GM12878 (cell line): ENCODE measurements at regions not wholly inside any gene's neighbourhood (a gene's known extent, or its start where the extent isn't known, plus 50 kb on each side); places are given as distances from the start of the nearest gene placed in this dataset.

Experiments
- ATAC-seq: fragments of 200-7000 bp; cut with Tn5 transposase; 3 replicates; pipeline ENCODE4 v1.9.1; 2020; ENCODE audit warnings: mild to moderate bottlenecking, moderate library complexity
- BruUV-seq: library from RNA; stranded (reverse); fragments of 400-500 nt; replicated peaks from 2 replicates; lab custom pipeline; 2021; lab: Mats Ljungman, UMichigan
- CTCF ChIA-PET: fragments of 300-600 bp; sonication (Branson Sonifier 250); formaldehyde crosslinking; extraction: SDS; loops from one replicate; lab custom pipeline; 2021; ENCODE audit warnings: inconsistent platforms; lab: Yijun Ruan, JAX
- POLR2A ChIA-PET: fragments of 350-600 bp; formaldehyde crosslinking; extraction: SDS; loops from one replicate; lab custom pipeline; 2021; ENCODE audit warnings: inconsistent platforms; lab: Charles Lee
- RAD21 ChIA-PET: fragments of 300-600 bp; sonication (Branson Sonifier 250); formaldehyde crosslinking; loops from one replicate; lab custom pipeline; 2023; ENCODE audit warnings: antibody characterized with exemption; ENCODE audit not compliant: unreplicated experiment; lab: Charles Lee
- SMC1A ChIA-PET: fragments of 300-600 bp; sonication (Branson Sonifier 250); formaldehyde crosslinking; loops from one replicate; lab custom pipeline; 2023; ENCODE audit not compliant: unreplicated experiment, uncharacterized antibody; lab: Charles Lee
- DNase-seq: peaks from one replicate; pipeline ENCODE4 v3.0.0-alpha.2; 2011; ENCODE audit warnings: low read depth, low spot score
- FAIRE-seq: peaks from 3 replicates; lab custom pipeline; 2011; peaks lifted over from hg19 to GRCh38; lab: Jason Lieb, UNC
- H2AFZ ChIP-seq: 2 replicates; pipeline ENCODE4 v1.6.0; 2011; ENCODE audit warnings: low read depth, low read length, control low read depth; ENCODE audit not compliant: control insufficient read depth
- H3K27ac ChIP-seq: 2 replicates; pipeline ENCODE4 v1.5.1; 2011; ENCODE audit warnings: control low read depth; ENCODE audit not compliant: control insufficient read depth, insufficient read depth
- H3K27me3 ChIP-seq, 2 experiments: replicated peaks in 1 of 2; 2 replicates each; pipeline versions ENCODE4 v1.6.0 to v1.6.1; 2011; ENCODE audit warnings: low read length in 1 of 2; ENCODE audit not compliant: control insufficient read depth in 2 of 2, insufficient read depth in 2 of 2
- H3K36me3 ChIP-seq, 2 experiments: 2 replicates each; pipeline ENCODE4 v1.5.1; 2011; ENCODE audit warnings: low read length in 1 of 2; ENCODE audit not compliant: control insufficient read depth in 2 of 2, insufficient read depth in 2 of 2
- H3K4me1 ChIP-seq: 2 replicates; pipeline ENCODE4 v1.6.1; 2011; ENCODE audit warnings: mild to moderate bottlenecking, low read length, moderate library complexity, mixed read lengths; ENCODE audit not compliant: control insufficient read depth, insufficient read depth
- H3K4me2 ChIP-seq: 2 replicates; pipeline ENCODE4 v1.6.0; 2011; ENCODE audit warnings: control low read depth; ENCODE audit not compliant: control insufficient read depth, insufficient read depth
- H3K4me3 ChIP-seq: fragments of 200-600 bp; sonication (generic); 2 replicates; pipeline ENCODE4 v1.5.1; 2016
- H3K79me2 ChIP-seq: 2 replicates; pipeline ENCODE4 v1.6.0; 2011; ENCODE audit warnings: low read length; ENCODE audit not compliant: control insufficient read depth, insufficient read depth
- H3K9ac ChIP-seq: 2 replicates; pipeline ENCODE4 v1.8.0; 2011; ENCODE audit warnings: low read length, control low read depth, mixed read lengths; ENCODE audit not compliant: control insufficient read depth, insufficient read depth
- H3K9me3 ChIP-seq: replicated peaks from 3 replicates; pipeline ENCODE4 v1.5.1; 2011; ENCODE audit warnings: mild to moderate bottlenecking, low read length; ENCODE audit not compliant: control insufficient read depth, insufficient read depth
- H4K20me1 ChIP-seq: 2 replicates; pipeline ENCODE4 v1.6.0; 2011; ENCODE audit not compliant: control insufficient read depth, insufficient read depth
- FOS ChIP-seq: IDR thresholded peaks from 3 replicates; pipeline ENCODE4 v1.6.1; 2011; ENCODE audit warnings: borderline replicate concordance; ENCODE audit not compliant: insufficient read length; ENCODE audit errors: extremely low read depth
- KAT2A ChIP-seq: conservative IDR thresholded peaks from 2 replicates; pipeline ENCODE4 v1.6.1; 2011; ENCODE audit warnings: low read depth, low read length; ENCODE audit not compliant: control insufficient read depth
- PAX8 ChIP-seq: fragments of 450-650 bp; IDR thresholded peaks from 2 replicates; pipeline ENCODE4 v1.6.1; 2017; ENCODE audit warnings: mild to moderate bottlenecking, moderate library complexity
- TCF12 ChIP-seq: IDR thresholded peaks from 2 replicates; pipeline ENCODE4 v1.6.1; 2011; ENCODE audit warnings: low read depth, mild to moderate bottlenecking, low read length
- TCF3 ChIP-seq: IDR thresholded peaks from 2 replicates; pipeline ENCODE4 v1.6.1; 2012; ENCODE audit warnings: low read depth, mild to moderate bottlenecking, low read length, borderline replicate concordance; ENCODE audit not compliant: insufficient read depth
- WRNIP1 ChIP-seq: IDR thresholded peaks from 2 replicates; pipeline ENCODE4 v1.6.1; 2011; ENCODE audit warnings: low read depth, low read length, improper control_type of control experiment, borderline replicate concordance
- WGBS: methylation state at CpG from one replicate; pipeline ENCODE4 v1.1.6; 2016; ENCODE audit warnings: low lambda C conversion rate; ENCODE audit not compliant: insufficient replicate concordance, insufficient coverage; ENCODE audit errors: missing lambda C conversion rate; 5-methylcytosine and 5-hydroxymethylcytosine counted together
- in situ Hi-C: fragments of 300-500 bp; cut with MboI; formaldehyde crosslinking; loops from 9 replicates; pipeline ENCODE4 v1.14.3; 2018; ENCODE audit warnings: mixed read lengths
- intact Hi-C: fragments of 100-400 bp; cut with micrococcal nuclease; formaldehyde crosslinking; loops from one replicate; pipeline ENCODE4 v1.14.2; 2022; ENCODE audit not compliant: unreplicated experiment
- TF ChIP-seq, protein P1 (sequence below): fragments of 450-650 bp; IDR thresholded peaks from 2 replicates; pipeline ENCODE4 v1.6.1; 2017; ENCODE audit warnings: mild to moderate bottlenecking, moderate library complexity
- TF ChIP-seq, protein P2 (sequence below): IDR thresholded peaks from 2 replicates; pipeline ENCODE4 v1.6.1; 2012; ENCODE audit warnings: low read depth, low read length, improper control_type of control experiment
- TF ChIP-seq, protein P3 (sequence below): fragments of 450-650 bp; IDR thresholded peaks from 2 replicates; pipeline ENCODE4 v1.6.1; 2018; ENCODE audit warnings: mild to moderate bottlenecking, low read depth, moderate library complexity; ENCODE audit not compliant: partially characterized antibody

DNA sequence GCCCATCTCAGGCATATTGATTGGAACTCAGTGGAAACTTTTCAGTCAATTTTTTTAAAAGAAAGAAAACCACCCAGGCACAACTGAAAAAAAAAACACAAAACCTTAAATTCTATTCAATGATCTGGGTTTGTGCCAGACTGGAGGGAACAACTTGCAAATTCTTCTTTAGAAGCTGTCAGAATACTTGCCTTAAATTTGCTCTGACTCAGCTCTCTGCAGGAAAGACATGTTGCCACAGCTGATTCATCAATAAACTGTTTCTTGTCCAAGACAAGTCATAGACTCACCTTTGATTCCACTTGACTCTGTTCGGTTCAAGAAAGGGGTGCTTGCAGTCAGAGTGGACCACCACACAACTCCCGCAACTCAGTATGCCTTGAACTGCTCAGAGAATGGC, 117.8 kb upstream of the F13A1 start:
- H3K4me2 ChIP-seq, result no peak overlapping the region
- TF ChIP-seq FOS, result no peak
- no peak for TF ChIP-seq KAT2A
- TF ChIP-seq, protein P1, sequence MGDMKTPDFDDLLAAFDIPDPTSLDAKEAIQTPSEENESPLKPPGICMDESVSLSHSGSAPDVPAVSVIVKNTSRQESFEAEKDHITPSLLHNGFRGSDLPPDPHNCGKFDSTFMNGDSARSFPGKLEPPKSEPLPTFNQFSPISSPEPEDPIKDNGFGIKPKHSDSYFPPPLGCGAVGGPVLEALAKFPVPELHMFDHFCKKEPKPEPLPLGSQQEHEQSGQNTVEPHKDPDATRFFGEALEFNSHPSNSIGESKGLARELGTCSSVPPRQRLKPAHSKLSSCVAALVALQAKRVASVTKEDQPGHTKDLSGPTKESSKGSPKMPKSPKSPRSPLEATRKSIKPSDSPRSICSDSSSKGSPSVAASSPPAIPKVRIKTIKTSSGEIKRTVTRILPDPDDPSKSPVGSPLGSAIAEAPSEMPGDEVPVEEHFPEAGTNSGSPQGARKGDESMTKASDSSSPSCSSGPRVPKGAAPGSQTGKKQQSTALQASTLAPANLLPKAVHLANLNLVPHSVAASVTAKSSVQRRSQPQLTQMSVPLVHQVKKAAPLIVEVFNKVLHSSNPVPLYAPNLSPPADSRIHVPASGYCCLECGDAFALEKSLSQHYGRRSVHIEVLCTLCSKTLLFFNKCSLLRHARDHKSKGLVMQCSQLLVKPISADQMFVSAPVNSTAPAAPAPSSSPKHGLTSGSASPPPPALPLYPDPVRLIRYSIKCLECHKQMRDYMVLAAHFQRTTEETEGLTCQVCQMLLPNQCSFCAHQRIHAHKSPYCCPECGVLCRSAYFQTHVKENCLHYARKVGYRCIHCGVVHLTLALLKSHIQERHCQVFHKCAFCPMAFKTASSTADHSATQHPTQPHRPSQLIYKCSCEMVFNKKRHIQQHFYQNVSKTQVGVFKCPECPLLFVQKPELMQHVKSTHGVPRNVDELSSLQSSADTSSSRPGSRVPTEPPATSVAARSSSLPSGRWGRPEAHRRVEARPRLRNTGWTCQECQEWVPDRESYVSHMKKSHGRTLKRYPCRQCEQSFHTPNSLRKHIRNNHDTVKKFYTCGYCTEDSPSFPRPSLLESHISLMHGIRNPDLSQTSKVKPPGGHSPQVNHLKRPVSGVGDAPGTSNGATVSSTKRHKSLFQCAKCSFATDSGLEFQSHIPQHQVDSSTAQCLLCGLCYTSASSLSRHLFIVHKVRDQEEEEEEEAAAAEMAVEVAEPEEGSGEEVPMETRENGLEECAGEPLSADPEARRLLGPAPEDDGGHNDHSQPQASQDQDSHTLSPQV, result no peak
- TF ChIP-seq PAX8, result no peak
- TF ChIP-seq TCF3, result no peak
- no peak for TF ChIP-seq TCF12
- TF ChIP-seq, protein P2, sequence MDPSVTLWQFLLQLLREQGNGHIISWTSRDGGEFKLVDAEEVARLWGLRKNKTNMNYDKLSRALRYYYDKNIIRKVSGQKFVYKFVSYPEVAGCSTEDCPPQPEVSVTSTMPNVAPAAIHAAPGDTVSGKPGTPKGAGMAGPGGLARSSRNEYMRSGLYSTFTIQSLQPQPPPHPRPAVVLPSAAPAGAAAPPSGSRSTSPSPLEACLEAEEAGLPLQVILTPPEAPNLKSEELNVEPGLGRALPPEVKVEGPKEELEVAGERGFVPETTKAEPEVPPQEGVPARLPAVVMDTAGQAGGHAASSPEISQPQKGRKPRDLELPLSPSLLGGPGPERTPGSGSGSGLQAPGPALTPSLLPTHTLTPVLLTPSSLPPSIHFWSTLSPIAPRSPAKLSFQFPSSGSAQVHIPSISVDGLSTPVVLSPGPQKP, result no peak
- TF ChIP-seq WRNIP1, result no peak
- TF ChIP-seq, protein P3, sequence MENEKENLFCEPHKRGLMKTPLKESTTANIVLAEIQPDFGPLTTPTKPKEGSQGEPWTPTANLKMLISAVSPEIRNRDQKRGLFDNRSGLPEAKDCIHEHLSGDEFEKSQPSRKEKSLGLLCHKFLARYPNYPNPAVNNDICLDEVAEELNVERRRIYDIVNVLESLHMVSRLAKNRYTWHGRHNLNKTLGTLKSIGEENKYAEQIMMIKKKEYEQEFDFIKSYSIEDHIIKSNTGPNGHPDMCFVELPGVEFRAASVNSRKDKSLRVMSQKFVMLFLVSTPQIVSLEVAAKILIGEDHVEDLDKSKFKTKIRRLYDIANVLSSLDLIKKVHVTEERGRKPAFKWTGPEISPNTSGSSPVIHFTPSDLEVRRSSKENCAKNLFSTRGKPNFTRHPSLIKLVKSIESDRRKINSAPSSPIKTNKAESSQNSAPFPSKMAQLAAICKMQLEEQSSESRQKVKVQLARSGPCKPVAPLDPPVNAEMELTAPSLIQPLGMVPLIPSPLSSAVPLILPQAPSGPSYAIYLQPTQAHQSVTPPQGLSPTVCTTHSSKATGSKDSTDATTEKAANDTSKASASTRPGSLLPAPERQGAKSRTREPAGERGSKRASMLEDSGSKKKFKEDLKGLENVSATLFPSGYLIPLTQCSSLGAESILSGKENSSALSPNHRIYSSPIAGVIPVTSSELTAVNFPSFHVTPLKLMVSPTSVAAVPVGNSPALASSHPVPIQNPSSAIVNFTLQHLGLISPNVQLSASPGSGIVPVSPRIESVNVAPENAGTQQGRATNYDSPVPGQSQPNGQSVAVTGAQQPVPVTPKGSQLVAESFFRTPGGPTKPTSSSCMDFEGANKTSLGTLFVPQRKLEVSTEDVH, result no peak
- no TSS peak for BruUV-seq
- H2AFZ ChIP-seq, result no peak overlapping the region
- in situ Hi-C loops (no loop called here), intact Hi-C loops (no loop called here)
- DNase-seq (no peak), ATAC-seq (no peak), FAIRE-seq (no peak)
- peaks cover 4% of the 10 kb centered on the region; the same call in 1 of the 2 replicates for H3K4me1 ChIP-seq
- peaks cover 0 to 3% of the 10 kb centered on the region in 2 experiments; a peak in 1 of 4 replicates for H3K36me3 ChIP-seq
- H3K27me3 ChIP-seq, result no peaks in the 10 kb centered on the region
- SMC1A ChIA-PET, result interaction anchor here (0.7 to 2.5 kb wide), 9 partner anchors 18 to 718 kb away, joined by 3 to 11 read pairs (median 4); no protein-coding TSS in a partner anchor
- H4K20me1 ChIP-seq, result no peaks in the 10 kb centered on the region
- POLR2A ChIA-PET, result no interaction called here
- WGBS, result 100% methylated on average over 2 of the region's 2 CpGs
- CTCF ChIA-PET, result interaction anchor here (0.7 kb wide), 1 partner anchor 9 kb away, joined by 3 read pairs; no protein-coding TSS in a partner anchor
- peaks cover 3% of the 10 kb centered on the region for H3K9me3 ChIP-seq
- H3K4me3 ChIP-seq, result no peak overlapping the region
- no peak overlapping the region for H3K27ac ChIP-seq
- no peak overlapping the region for H3K9ac ChIP-seq
- H3K79me2 ChIP-seq, result no peaks in the 10 kb centered on the region
- RAD21 ChIA-PET, result interaction anchor here (1.0 to 1.3 kb wide), 2 partner anchors 27 to 48 kb away, joined by 3 read pairs; no protein-coding TSS in a partner anchor
